Activated naive CD4-positive, alpha-beta T cell treated with anti-CD3 and anti-CD28 coated beads for 36 hours (primary cell): ENCODE measurements at regions not wholly inside any gene's neighbourhood (a gene's known extent, or its start where the extent isn't known, plus 50 kb on each side); places are given as distances from the start of the nearest gene placed in this dataset.

ENCODE experiments used
- CTCF ChIA-PET: fragments of 350-600 bp; sonication (Branson Sonifier 250); formaldehyde crosslinking; loops from one replicate; lab custom pipeline; 2021; ENCODE audit warnings: antibody characterized with exemption; lab: Charles Lee
- DNase-seq: peaks from one replicate; pipeline ENCODE4 v3.0.0-alpha.2; 2020
- H3K27ac Mint-ChIP-seq: one replicate; pipeline ENCODE4 v1.8.0; 2021; ENCODE audit warnings: mild to moderate bottlenecking, mixed read lengths
- H3K27me3 Mint-ChIP-seq: one replicate; pipeline ENCODE4 v1.8.0; 2021; ENCODE audit warnings: low read depth, mixed read lengths
- H3K36me3 Mint-ChIP-seq: one replicate; pipeline ENCODE4 v1.8.0; 2021; ENCODE audit warnings: low read depth, mixed read lengths
- H3K4me1 Mint-ChIP-seq: one replicate; pipeline ENCODE4 v1.8.0; 2021; ENCODE audit warnings: low read depth, mixed read lengths
- H3K4me3 Mint-ChIP-seq: one replicate; pipeline ENCODE4 v1.8.0; 2021; ENCODE audit warnings: mild to moderate bottlenecking, moderate library complexity, mixed read lengths
- H3K9me3 Mint-ChIP-seq: one replicate; pipeline ENCODE4 v1.8.0; 2021; ENCODE audit warnings: mixed read lengths
- intact Hi-C: fragments of 100-400 bp; cut with micrococcal nuclease; formaldehyde crosslinking; loops from one replicate; pipeline ENCODE4 v1.15.1; 2023

DNA sequence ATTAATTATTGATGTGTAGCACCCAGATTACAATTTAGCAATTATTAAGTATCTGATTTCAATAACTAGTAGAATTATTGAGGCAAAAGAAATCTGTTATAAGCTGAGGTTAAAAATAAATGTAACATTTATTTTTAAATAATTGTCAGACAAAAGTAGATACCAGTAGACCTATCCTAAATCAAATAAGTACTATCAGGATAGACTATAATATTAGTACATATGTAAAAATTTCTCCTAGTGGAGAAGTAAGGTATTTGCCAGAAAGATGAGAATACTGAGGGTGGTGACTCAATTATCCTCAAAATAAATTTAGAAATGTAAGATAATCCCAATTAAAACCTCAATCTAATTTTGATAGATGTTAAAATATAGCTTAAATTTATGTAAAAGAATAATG, 377.8 kb upstream of the CHRM3 start:
- no peak overlapping the region for H3K4me3 Mint-ChIP-seq
- no peaks in the 10 kb centered on the region for H3K27me3 Mint-ChIP-seq
- H3K9me3 Mint-ChIP-seq, result peaks cover 4% of the 10 kb centered on the region
- DNase-seq, result no peak
- CTCF ChIA-PET, result no interaction called here
- H3K27ac Mint-ChIP-seq, result no peak overlapping the region
- no peaks in the 10 kb centered on the region for H3K4me1 Mint-ChIP-seq
- H3K36me3 Mint-ChIP-seq, result no peaks in the 10 kb centered on the region
- intact Hi-C loops, result no loop called here

GRCh38 chr1:239006276-239006675, 380.1 kb upstream of the CHRM3 start:
- no peaks in the 10 kb centered on the region for H3K9me3 Mint-ChIP-seq
- intact Hi-C loops, result no loop called here
- H3K27me3 Mint-ChIP-seq, result no peaks in the 10 kb centered on the region
- CTCF ChIA-PET, result no interaction called here
- H3K4me1 Mint-ChIP-seq, result no peaks in the 10 kb centered on the region
- no peak overlapping the region for H3K27ac Mint-ChIP-seq
- H3K4me3 Mint-ChIP-seq, result no peak overlapping the region
- DNase-seq, result no peak
- no peaks in the 10 kb centered on the region for H3K36me3 Mint-ChIP-seq

DNA sequence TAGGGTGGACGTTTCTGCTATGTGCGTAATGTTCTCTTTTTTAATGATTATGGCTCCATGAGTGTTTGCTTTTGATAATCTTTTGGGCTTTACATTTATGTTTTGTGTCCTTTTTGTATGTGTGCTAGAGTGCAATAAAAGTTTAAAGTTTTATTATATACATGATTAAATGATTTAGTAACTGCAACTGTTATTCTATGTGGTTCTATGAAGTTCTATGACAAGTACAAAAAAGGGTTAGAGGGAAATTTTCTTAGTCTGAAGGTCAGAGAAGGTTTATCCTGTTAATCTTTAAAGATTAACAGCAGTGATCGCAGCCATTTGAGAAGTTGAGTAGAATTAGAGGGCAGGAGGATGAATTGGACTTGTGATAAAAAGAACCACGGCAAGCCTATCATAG, 386.4 kb upstream of the CHRM3 start:
- Mint-ChIP-seq H3K27me3 (no peaks in the 10 kb centered on the region), H3K4me1 (no peaks in the 10 kb centered on the region), H3K4me3 (no peak overlapping the region), H3K27ac (no peak overlapping the region), H3K9me3 (no peaks in the 10 kb centered on the region), H3K36me3 (no peaks in the 10 kb centered on the region)
- DNase-seq, result no peak
- intact Hi-C loops, result no loop called here
- CTCF ChIA-PET, result no interaction called here

GRCh38 chr1:238998577-238998976, 387.8 kb upstream of the CHRM3 start:
- DNase-seq, result no peak
- no peaks in the 10 kb centered on the region for H3K9me3 Mint-ChIP-seq
- H3K36me3 Mint-ChIP-seq, result no peaks in the 10 kb centered on the region
- CTCF ChIA-PET, result no interaction called here
- H3K4me3 Mint-ChIP-seq, result no peak overlapping the region
- no peaks in the 10 kb centered on the region for H3K4me1 Mint-ChIP-seq
- intact Hi-C loops, result no loop called here
- no peaks in the 10 kb centered on the region for H3K27me3 Mint-ChIP-seq
- H3K27ac Mint-ChIP-seq, result no peak overlapping the region

DNA sequence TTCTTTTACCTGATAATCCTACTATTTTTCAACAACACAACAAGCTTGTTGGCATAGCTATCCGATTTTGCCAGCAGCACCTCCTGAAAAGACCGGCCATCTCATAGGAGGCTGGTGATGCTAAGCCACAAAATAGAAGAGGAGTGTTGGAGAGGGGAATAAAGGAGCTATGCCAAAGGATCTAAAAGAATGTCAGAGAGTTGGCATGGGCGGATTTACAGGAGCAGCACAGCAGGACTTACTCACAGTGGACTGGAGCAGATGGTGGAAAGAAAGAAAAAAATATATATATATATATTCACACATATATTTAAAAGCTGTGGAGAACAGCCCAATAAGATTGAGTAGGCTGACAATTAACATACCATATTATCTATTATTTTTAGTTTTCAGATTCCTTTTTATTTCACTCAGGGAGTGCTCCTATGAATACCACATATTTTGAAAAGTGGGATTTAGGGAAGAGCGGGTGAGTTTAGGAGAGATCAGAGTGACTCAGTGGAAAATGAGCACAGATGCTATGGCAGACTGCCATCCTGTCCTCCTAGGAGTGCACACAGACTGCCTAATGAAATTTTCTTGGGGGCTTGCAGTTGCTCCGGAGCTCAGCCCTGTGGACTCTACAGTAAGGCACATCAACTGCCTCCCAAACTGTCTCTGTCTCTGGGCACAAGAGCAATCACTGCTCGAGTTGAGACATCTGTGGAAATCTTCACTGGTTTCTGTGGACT, 394.4 kb upstream of the CHRM3 start:
- H3K4me1 Mint-ChIP-seq, result no peaks in the 10 kb centered on the region

DNA sequence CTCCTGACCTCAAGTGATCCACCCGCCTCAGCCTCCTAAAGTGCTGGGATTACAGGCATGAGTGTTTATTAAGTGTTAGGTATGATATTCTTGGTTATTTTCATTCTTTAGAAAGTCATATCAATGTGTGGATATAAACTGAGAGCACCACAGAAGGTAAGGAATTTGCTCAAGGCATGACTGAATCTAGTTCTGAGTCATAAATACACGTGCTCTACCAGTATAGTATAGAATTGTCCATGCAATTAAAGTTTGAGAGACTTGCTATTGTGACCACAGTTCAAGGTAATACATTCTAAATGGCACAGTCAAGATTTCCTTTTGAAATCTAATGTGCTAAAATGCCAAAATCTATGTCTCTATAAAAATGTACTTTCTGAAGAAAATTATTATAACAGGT, 401.1 kb upstream of the CHRM3 start:
- H3K4me3 Mint-ChIP-seq, result no peak overlapping the region
- no peaks in the 10 kb centered on the region for H3K36me3 Mint-ChIP-seq
- no peaks in the 10 kb centered on the region for H3K27me3 Mint-ChIP-seq
- intact Hi-C loops, result no loop called here
- H3K4me1 Mint-ChIP-seq, result no peaks in the 10 kb centered on the region
- H3K9me3 Mint-ChIP-seq, result no peaks in the 10 kb centered on the region
- H3K27ac Mint-ChIP-seq, result no peak overlapping the region
- DNase-seq, result no peak
- CTCF ChIA-PET, result no interaction called here

More for the DNA sequence above, 394.4 kb upstream of the CHRM3 start:
- intact Hi-C loops, result no loop called here
- CTCF ChIA-PET, result interaction anchor here (0.6 kb wide), 1 partner anchor 447 kb away, joined by 3 read pairs; no protein-coding TSS in a partner anchor
- H3K27ac Mint-ChIP-seq, result no peak overlapping the region
- no peaks in the 10 kb centered on the region for H3K36me3 Mint-ChIP-seq
- H3K9me3 Mint-ChIP-seq, result peaks cover 4% of the 10 kb centered on the region
- H3K4me3 Mint-ChIP-seq, result no peak overlapping the region
- no peak for DNase-seq
- H3K27me3 Mint-ChIP-seq, result no peaks in the 10 kb centered on the region

DNA sequence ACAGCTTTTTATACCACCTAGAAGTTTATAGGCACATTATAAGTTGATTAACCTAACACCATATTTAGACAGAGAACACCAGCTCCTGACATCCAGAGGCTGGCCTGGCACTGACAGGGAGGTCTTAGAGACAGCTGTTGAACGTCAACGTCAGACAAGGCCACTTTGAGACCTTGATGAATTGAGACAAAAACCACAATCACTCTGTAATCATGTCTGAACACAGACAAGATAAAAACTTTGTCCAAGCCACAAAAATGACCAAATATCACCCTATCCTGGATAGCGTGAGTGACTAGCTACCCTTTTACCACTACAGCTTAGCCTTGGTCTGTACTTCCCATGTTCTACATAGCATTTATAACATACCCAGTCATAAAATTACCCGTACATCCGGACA, 403.6 kb upstream of the CHRM3 start:
- H3K27me3 Mint-ChIP-seq, result no peaks in the 10 kb centered on the region
- no peak for DNase-seq
- CTCF ChIA-PET, result no interaction called here
- H3K4me1 Mint-ChIP-seq, result no peaks in the 10 kb centered on the region
- intact Hi-C loops, result no loop called here
- H3K36me3 Mint-ChIP-seq, result no peaks in the 10 kb centered on the region
- no peak overlapping the region for H3K27ac Mint-ChIP-seq
- peaks cover 2% of the 10 kb centered on the region for H3K9me3 Mint-ChIP-seq
- H3K4me3 Mint-ChIP-seq, result no peak overlapping the region

- no peak overlapping the region for H3K27ac Mint-ChIP-seq
- H3K36me3 Mint-ChIP-seq, result no peaks in the 10 kb centered on the region
- intact Hi-C loops, result no loop called here
- CTCF ChIA-PET, result interaction anchor here (0.6 kb wide), 1 partner anchor 1434 kb away, joined by 3 read pairs; no protein-coding TSS in a partner anchor
- no peak for DNase-seq
- H3K9me3 Mint-ChIP-seq, result peaks cover 2% of the 10 kb centered on the region
- H3K4me1 Mint-ChIP-seq, result no peaks in the 10 kb centered on the region
- no peak overlapping the region for H3K4me3 Mint-ChIP-seq
- H3K27me3 Mint-ChIP-seq, result no peaks in the 10 kb centered on the region
Observed at GRCh38 chr1:238981317-238981933, 404.9 kb upstream of the CHRM3 start.

GRCh38 chr1:238980053-238980452, 406.3 kb upstream of the CHRM3 start:
- Mint-ChIP-seq H3K4me3 (no peak overlapping the region), H3K27me3 (no peaks in the 10 kb centered on the region), H3K4me1 (no peaks in the 10 kb centered on the region), H3K9me3 (peaks cover 2% of the 10 kb centered on the region), H3K27ac (no peak overlapping the region), H3K36me3 (no peaks in the 10 kb centered on the region)
- no peak for DNase-seq
- CTCF ChIA-PET, result no interaction called here
- intact Hi-C loops, result no loop called here

DNA sequence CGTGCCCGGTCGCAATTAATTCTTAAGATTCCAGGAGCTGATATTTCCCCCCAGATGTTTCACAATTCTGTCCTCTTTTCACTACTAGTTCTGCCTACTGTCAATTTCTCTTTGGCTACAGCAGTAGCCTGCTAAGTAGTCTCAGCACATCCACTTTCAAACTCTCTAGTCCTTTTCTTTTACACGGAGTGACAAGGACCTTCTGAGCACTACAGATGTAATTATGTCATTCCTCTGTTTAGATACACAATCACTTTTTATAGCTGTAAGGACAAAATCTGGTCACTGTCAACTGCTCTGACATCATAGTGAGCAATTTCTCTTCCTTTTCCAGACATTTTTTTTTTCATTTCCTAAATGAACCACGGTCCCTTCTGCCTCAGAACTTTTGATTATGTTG, 421.7 kb upstream of the CHRM3 start:
- Mint-ChIP-seq H3K4me1 (no peaks in the 10 kb centered on the region), H3K36me3 (no peaks in the 10 kb centered on the region), H3K9me3 (peaks cover 11% of the 10 kb centered on the region), H3K27me3 (no peaks in the 10 kb centered on the region), H3K27ac (no peak overlapping the region), H3K4me3 (no peak overlapping the region)
- intact Hi-C loops, result no loop called here
- CTCF ChIA-PET, result no interaction called here
- DNase-seq, result no peak

- Mint-ChIP-seq H3K4me1 (no peaks in the 10 kb centered on the region), H3K36me3 (no peaks in the 10 kb centered on the region), H3K27ac (no peak overlapping the region), H3K27me3 (no peaks in the 10 kb centered on the region), H3K9me3 (peaks cover 13% of the 10 kb centered on the region), H3K4me3 (no peak overlapping the region)
- CTCF ChIA-PET, result no interaction called here
- intact Hi-C loops, result no loop called here
- DNase-seq, result no peak
Observed at GRCh38 chr1:238962941-238963340, 423.4 kb upstream of the CHRM3 start.

- Mint-ChIP-seq H3K27me3 (no peaks in the 10 kb centered on the region), H3K36me3 (no peaks in the 10 kb centered on the region), H3K9me3 (peaks cover 13% of the 10 kb centered on the region), H3K4me3 (no peak overlapping the region), H3K4me1 (no peaks in the 10 kb centered on the region), H3K27ac (no peak overlapping the region)
- CTCF ChIA-PET, result no interaction called here
- DNase-seq, result no peak
- intact Hi-C loops, result no loop called here
Observed at GRCh38 chr1:238961790-238962189, 424.6 kb upstream of the CHRM3 start.

DNA sequence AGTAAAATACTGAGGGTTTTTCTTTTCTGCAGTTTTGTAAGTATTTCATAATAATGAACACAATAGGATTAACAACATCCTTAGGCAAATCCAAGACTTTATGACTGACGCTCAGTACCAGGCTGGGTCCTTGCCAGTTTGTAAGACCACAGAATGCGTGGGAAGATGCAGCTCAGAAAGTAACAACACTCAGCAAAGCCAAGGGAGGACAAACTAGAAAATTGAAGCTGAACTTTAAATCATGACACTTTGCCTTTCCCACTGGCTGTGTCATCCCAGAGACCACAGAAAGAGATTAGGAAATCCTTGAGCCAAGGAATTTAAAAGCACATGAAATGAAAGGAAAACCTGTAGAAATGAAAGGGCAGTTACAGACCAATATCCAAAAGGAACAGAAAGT, 426.3 kb upstream of the CHRM3 start:
- Mint-ChIP-seq H3K27me3 (no peaks in the 10 kb centered on the region), H3K4me3 (no peak overlapping the region), H3K27ac (no peak overlapping the region), H3K4me1 (no peaks in the 10 kb centered on the region), H3K9me3 (peaks cover 13% of the 10 kb centered on the region), H3K36me3 (no peaks in the 10 kb centered on the region)
- CTCF ChIA-PET, result no interaction called here
- DNase-seq, result no peak
- intact Hi-C loops, result no loop called here
